GM12801 (cell line): ENCODE measurements at regions not wholly inside any gene's neighbourhood (a gene's known extent, or its start where the extent isn't known, plus 50 kb on each side); places are given as distances from the start of the nearest gene placed in this dataset.

Experiments used
- TF ChIP-seq, protein P1 (sequence below): IDR thresholded peaks from one replicate; pipeline ENCODE4 v1.5.1; 2011; ENCODE audit warnings: control low read depth; ENCODE audit not compliant: insufficient read length; ENCODE audit errors: extremely low read depth

DNA sequence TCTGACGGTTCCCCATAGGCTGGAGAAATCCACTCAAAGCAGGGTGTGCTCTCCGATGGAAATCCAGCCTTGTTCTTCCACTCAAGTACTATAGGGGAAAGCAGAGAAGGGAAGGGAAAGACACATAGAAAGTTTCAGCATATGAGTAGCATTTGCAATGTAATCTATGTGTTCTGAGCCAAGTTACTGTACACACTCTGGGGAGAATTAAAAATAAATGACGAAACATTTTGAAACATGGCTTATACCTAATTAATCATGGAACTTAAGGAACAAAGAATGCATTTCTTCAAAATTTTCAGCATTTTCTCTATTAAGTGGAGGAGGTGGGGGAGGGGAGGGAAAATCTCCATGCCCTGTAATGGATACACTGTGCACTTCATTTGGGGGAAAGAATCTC is 198.1 kb upstream of the HABP2 start:
- TF ChIP-seq, protein P1, sequence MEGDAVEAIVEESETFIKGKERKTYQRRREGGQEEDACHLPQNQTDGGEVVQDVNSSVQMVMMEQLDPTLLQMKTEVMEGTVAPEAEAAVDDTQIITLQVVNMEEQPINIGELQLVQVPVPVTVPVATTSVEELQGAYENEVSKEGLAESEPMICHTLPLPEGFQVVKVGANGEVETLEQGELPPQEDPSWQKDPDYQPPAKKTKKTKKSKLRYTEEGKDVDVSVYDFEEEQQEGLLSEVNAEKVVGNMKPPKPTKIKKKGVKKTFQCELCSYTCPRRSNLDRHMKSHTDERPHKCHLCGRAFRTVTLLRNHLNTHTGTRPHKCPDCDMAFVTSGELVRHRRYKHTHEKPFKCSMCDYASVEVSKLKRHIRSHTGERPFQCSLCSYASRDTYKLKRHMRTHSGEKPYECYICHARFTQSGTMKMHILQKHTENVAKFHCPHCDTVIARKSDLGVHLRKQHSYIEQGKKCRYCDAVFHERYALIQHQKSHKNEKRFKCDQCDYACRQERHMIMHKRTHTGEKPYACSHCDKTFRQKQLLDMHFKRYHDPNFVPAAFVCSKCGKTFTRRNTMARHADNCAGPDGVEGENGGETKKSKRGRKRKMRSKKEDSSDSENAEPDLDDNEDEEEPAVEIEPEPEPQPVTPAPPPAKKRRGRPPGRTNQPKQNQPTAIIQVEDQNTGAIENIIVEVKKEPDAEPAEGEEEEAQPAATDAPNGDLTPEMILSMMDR, result no peak

- TF ChIP-seq, protein P1, result no peak
Measured at GRCh38 chr10:113356794-113357680, 195.8 kb upstream of the HABP2 start.

- TF ChIP-seq, protein P1, result no peak
Measured at GRCh38 chr10:113357681-113358300, 195.1 kb upstream of the HABP2 start.

DNA sequence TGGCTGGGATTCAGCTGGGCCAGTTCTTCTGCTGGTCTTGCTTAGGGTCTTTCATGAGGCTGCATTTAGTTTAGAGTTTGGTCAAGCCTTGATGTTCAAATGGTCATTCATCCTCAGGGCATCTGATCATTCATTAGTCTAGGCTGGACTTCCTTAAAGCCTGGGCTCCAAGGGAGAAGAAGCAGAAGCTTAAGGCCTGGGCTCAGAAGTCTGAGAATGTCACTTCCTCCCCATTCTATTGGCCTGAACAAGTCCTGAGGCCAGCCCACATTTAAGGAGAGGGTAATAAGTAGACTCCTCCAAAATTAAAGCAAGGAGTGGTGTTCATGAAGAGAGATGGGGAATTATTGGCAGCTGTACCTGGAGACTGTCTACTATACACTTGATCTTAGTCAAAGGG is 193.2 kb upstream of the HABP2 start:
- TF ChIP-seq, protein P1, result no peak

- TF ChIP-seq, protein P1, result no peak
Measured at GRCh38 chr10:113360870-113361269, 192.0 kb upstream of the HABP2 start.

- TF ChIP-seq, protein P1, result no peak
Measured at GRCh38 chr10:113362645-113363091, 190.2 kb upstream of the HABP2 start.

DNA sequence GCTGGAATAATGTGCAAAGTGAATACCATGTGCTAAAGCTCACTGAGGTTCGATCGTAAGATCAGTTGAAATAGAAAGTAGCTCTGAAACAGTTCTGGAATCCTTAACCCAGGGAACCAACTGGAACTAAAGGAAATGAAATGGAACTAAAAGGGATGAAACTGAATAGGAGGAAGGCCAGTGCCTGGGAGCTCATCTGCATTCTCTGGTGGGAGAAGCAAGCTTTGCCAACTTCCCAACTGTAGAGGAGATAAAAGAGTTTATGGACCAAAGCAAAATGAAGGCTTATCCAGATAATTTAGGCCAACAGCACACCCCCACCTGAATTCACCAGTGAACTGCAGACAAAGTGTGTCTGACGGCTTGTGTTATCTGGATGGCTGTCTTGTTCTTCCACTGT is 188.6 kb upstream of the HABP2 start:
- TF ChIP-seq, protein P1, result no peak
